Dedifferentiated amniotic fluid mesenchymal stem cell (primary cell): ENCODE measurements at regions not wholly inside any gene's neighbourhood (a gene's known extent, or its start where the extent isn't known, plus 50 kb on each side); places are given as distances from the start of the nearest gene placed in this dataset.

Source experiments
- DNase-seq: peaks from one replicate; pipeline ENCODE4 v3.0.0-alpha.2; 2016; ENCODE audit errors: extremely low spot score

DNA sequence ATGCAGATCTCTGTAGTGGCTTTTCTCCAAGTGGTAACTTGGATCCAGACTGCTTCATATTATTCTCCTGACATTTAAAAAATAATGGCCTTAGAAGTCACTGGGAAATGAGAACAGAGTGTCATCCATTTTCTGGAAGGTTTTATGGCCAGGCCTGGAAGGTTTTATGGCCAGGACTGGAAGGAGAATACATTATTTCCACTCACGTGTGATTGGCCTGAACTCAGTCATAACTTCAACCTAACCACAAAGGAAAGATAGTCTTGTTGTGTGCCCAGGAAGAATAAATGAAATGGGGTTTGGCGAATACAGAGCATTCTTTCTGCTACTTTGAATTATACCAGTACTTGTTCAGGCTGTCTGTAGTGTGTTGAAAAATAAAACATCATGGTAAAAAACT is 360.9 kb downstream of the GPAM start:
- DNase-seq = no peak

DNA sequence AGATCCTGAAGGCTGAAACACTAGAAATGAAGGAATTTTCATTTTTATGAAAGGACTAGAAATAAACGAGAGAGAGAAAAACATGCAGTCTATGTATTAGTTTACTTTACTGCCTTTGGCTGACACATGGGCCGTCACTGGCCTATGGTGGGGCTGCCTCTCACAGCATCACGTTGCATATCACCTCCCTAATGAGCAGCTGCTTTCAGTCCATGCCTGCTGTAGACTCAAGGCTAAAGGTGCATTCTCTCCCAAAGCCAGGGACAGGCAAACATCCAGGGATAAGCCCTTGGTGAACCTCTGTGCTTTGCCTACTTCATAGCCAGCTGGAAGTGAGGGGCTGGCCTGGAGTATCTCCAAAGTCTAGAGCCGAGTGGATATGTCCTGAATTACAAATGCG is 359.4 kb downstream of the GPAM start:
- DNase-seq = no peak

DNA sequence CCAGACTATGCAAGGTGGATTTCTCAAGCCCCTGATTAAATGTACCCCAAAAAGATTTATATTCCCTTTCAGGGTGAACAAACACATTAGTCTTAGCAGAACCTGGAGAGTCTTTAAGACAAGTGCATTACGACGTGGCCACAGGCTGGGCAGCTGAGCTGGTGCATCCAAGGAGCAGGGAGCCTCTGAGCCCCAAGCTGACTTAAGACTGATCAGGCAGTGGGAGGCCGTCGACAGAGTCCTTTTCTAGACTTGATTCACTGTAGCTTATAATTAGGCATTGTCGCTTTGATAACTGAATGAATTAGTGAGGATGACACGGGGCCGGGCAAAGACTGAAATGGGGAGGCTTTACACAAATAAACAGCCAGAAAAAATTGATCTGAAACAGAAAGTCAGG is 353.2 kb downstream of the GPAM start:
- no peak for DNase-seq

DNA sequence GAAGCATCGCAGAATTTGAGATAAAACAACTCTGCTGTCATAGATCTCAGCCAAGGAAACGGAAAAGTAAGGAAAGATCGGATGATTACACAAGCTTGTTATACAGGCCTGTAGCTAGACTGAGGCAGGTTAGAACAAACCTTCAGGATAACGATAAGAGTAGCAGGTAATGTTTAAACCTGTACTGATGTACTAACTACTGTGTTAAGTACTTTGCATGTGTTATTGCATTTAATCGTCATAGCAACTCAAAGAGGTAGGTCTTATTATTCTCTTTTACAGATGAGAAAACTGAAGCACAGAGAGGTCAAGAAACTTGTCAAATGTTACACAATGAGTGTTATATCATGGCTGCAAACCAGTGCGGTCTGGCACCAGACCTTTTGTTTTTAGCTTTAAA is 352.5 kb downstream of the GPAM start:
- DNase-seq = no peak

DNA sequence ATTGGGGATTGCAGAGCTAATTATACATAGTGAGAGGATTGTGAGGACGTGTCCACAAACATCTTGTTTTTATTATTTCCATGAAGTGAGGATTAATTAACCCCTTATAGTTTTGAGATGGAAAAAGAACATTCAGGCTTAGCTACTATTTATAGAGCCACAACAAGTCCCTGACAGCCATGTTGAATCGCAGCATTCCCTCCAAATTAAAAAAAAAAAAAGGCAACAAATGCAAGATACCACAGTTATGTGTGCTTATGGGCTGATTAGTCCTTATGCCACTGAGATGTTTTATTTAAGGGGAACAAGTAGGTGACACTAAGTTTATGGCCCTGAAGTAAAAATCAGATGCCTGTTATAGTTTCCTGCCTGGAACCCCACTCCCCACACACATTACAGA is 350.3 kb downstream of the GPAM start:
- no peak for DNase-seq

DNA sequence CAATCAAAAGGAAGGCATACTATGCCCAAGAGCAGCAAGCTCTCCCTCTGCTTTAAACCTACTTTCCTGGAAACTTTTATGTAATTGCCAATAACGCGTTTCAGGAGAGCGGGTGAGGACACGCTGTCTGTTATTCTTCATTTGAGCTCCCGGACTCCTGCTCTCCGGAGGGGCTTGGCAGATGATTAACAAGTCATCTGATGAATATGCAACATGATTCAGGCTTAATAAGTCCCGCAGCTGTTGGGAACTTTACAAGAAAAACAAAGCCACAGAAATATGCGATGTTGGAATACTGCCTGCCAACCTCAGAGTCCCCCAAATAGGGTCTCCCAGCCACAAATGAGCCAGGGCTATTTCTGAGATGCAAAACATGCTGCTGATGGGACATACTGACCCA is 348.0 kb downstream of the GPAM start:
- DNase-seq = no peak

DNA sequence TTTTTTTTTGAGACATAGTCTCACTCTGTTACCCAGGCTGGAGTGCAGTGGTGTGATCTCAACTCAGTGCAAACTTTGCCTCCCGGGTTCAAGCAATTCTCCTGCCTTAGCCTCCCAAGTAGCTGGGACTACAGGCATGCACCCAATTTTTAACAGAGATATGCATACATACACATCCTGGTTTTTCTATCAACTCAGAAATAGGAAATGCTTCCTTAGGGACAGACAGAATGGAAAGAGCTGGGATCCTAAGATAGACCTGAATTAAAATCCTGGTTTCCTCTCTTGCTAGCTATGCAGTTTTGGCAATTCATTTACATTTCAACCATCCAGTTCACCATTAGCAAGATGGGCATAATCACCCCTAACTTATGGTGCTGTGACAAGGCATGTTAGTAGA is 347.5 kb downstream of the GPAM start:
- DNase-seq = no peak

DNA sequence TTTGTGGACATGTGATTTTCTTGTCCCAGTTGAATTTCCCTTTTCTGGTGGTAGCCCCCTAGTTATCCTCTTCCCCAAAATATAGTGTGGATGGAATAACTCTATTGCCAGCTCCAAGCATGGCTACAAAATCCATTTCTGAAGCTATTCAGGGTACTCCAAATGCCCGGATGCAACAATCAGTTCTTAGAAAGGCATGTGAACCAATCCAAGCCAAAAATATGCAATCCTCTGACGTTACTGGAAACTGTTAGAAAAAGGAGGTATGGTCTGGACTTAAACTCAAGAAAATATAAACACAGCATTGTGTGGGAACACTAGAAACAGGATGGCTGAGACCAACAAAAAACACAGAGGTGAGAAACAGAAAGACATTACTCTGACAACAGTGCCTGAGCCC is 347.0 kb downstream of the GPAM start:
- no peak for DNase-seq

DNA sequence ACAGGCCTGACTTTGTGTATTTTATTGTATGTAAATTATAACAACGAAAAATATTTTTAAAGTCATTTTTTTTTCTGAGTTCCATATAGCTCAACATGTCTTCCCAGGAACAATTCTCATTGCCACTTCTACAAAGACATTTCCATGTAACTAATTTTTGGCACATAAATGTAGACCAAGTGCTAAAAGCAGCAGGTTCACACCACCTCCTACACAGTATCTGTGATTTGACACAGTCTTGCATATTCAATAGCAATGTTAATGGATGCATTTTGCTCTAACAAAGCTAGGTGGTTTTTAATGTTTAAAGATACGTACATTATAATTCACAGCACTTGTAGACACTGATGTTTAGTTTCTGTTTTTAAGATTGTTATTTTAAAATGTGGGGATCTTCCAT is 346.5 kb downstream of the GPAM start:
- no peak for DNase-seq

DNA sequence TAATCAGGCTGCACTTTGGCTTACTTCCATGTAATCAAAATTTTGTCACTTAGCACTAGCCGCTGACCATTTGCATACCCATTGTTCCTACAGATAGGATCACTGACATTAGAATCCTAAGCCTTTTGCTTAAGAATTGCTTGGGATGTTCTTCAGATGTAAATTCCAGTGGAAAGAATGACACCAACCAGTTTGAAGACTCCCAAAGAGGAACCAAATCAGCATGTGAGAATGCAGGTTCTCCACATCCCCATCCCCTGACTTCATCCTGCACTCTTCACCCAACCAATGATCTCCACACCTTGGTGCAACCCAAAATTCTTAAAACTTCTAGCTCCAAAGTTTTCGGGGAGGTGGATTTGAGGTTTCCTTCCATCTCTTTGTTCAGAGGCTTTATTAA is 345.6 kb downstream of the GPAM start:
- DNase-seq = no peak

DNA sequence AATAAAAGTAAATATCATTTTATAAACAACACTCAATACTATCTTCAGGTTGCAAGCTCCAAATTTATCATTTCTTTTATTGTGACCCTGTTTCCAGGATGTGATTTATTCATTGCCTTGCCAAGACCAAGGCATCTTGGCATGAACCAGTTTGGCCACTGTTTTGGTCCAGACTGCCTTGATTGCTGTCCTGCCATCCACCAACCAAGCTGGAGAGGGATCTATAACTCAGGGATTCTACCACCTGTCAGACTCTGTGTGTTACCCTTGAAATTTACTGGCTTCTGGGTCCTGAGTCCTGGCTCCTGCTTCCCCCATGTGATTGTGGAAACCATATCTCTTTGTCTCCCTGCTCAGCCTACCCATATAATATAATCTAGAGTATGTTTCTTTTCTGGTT is 343.0 kb downstream of the GPAM start:
- DNase-seq = no peak

DNA sequence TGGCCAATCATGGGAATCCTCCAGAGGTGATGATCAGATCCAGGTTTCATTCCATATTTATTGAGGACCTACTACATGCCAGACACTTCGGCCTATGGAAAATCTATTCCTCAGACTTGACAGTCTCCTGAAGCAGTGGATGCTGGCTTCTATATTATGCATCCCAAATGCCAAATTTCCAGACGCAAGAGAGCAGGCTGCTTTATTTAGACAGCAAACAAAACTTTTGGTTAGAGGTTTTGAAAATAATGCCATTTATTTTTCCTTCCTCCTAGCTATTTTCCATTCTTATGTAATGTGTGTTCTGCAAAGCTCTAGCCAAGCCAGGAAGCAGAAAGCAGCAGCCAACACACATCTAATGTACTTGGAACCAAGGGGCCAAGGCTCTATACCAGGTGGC is 330.8 kb downstream of the GPAM start:
- no peak for DNase-seq

DNA sequence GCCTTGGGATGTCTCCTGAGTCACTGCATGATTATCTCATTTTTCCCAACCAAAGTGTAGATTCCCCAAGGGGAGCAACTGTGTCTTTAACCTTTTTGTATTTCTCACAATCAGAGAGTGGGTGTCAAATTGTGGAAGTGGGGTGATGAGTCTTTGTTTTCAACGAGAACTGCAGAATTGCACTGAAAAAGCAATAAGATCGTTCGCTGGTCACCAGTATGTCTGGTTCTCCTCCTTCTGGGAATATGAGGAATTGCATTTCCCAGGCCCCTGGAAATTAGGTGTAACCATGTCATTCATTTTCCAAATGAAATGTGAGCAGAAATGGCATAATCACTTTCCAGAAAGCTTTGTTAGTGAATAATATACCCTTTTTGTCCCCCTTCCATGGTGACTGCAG is 326.9 kb downstream of the GPAM start:
- no peak for DNase-seq

DNA sequence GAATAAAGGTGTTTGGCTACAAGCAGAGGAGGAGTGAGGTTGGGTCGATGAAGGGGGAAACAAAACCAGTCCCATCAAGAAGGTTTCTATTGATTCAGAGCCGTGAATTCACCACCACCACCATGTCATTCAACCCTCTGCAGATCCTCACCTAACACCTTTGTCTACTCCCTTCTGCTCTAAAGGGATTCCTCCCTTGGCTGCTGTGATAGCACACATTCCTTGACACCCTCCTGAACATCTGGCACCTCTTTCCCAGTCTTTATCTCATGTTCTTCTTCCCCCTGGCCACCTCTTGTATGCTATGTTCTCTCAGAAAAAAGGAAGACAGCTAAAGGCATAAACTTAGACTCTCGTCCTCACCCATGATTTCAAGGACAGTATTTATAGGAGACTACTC is 318.0 kb downstream of the GPAM start:
- DNase-seq = no peak

DNA sequence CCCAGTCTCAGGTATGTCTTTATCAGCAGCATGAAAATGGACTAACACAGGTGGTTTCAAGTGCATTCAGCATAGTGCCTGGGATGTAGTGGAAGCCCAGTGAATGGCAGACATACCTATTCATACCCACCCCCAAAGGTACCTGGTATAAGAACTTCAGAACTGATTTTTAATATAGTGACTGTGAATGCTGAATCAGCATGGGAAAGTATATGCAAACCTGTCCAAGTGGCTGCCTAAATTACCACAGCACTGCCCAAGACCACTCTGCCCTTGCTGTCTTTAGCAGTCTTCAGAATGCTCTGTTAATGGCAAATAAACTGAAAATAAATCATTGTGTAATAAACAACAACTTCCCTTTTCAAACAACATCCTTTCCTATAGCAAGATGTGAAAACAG is 312.1 kb downstream of the GPAM start:
- DNase-seq = no peak

DNA sequence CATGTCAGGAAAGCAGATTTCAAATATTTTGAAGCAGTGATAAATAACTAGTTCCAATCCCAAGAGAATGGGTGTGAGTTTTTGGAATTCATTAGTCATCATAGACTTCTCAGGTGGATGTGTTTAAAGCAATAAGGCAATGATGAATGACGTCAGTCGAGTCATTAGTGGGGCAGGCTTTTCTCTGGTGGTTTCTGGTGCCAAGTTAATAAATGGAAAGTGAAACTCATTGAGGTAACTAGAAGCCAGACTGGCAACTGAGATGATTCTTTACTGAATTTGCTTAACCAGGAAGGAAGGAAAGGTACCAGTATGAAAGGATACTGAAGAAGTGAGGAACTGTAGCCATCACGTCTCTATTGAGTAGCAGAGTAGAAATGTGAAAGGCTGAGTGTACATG is 311.0 kb downstream of the GPAM start:
- DNase-seq = no peak

DNA sequence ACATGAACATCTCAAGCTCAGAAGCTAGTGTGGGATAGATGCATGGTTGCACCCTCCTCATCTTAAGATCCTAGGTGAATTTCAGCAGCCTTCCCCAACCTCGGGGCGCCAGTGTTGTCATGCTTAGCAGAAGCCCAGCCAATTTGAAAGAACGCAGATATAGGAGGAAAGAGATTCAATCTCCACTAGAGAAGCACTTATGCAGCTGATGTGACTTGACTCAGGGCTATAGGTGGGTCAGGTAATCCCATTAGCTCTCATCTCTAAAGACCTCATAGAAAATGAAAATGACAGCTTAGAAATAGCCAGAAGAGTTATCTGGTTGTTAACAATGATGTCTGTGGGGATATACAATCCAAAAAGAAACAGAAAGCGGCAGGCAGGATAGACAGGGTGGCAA is 310.5 kb downstream of the GPAM start:
- DNase-seq = no peak

DNA sequence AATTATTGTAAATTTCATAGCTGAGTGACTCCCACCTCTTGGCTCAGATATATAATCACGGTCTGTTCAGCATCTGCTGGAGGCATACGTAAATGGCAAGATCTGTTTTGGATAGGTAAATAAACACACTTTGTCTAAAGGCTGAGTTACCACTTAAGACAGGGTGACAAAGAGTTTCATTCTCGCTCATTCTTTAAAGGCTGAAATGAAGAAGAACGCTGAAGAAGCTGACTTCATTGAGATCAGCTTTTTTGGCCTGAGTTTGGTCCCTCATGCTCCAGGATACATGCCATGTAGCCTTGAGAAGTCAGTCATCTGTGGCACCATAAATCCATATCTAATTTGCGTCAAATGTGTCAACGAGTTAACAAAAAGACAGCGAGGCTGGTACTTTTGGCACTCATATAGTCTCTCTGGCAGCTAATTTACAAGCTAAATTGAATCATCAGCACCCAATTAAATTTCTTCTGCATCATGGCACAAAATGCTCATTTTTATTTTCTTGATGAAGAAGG is 309.9 kb downstream of the GPAM start:
- DNase-seq = no peak

DNA sequence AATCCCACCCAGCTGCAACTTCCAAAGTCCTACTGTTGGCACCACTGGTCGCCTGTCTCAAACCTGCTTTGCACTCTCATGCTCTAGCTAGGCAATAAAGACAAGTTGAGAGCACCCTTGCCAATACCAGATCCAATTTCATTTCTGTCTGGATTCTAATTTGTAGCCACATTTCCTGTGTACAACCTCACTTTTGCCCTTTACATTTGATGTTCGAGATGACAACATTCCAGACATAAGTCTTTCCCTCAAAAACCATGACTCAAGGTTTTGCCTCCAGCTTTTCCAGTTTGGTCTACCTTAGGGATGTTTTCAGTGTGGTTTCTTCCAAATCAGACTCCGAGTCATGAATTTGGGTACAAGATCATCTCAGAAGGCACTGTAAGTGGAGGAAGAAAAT is 309.0 kb downstream of the GPAM start:
- no peak for DNase-seq

DNA sequence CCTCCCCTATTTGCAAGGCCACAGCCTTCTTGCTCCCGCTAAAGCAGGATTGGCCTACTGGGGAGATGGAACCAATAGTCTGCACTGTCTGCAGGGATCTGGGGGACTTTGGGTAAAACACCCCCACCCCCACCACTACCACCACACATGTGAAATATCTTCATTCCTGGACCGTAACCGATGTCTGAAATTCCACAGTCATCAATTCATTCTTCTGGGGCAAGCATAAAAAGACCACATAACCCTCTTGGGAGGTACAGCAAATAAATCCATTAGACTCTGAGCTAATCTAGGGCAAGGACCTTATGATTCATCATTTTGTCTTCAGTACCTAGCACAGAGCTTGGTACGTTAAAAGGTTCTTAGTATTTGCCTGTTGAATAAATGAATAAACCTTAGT is 307.8 kb downstream of the GPAM start:
- no peak for DNase-seq

DNA sequence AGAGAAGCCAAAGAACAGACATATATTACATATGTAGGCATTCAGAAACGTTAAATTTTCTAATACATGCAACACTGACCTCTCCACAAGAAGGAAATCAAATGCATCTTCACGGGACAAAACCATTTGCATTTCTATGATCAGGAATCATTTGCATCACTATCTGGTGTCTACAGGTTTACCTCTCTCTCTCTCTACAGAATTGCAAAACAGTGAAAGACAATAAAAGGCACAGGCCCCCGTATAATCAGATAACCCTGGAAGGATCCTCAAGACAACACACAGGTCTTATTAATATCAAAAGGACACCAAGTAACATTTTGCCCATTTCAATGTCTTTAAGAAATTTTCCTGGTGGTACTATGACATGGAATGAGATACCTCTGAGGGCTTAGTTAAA is 306.3 kb downstream of the GPAM start:
- no peak for DNase-seq

DNA sequence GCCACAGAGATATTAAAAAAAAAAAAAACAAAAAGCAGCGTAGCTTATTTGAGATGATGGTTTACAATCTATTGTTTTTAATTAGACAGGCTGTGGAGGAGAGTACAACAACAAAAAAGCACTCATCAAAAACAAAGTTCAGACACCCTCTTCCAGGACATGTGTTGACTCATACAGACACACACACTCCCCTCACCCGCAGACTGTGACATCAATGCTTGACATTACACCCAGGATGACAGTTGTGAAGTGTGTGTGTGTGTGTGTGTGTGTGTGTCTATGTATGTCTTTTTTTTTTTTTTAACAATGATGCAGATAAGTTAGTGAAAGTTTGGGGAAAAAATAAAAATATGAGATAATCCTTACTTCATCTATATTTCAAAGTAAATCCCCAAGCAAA is 303.6 kb downstream of the GPAM start:
- DNase-seq = no peak

DNA sequence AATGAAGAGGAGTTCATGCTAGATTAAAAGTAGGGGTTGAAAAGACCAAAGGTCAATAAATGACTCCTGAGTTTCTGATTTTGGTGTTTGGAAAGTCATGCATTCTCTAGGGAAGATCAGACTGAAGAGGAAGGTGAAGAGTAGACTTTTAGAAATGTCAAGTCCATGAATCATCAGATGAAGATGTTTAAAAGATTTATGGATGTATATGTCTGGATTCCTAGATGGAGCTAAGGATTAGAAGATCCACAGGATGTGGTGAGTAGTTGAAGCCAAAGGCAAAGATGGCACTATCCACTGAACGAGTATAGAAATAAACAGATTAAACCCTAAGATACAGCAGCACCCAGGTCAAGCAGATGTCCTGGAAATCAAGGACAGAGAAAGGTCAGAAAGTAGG is 298.5 kb downstream of the GPAM start:
- no peak for DNase-seq

DNA sequence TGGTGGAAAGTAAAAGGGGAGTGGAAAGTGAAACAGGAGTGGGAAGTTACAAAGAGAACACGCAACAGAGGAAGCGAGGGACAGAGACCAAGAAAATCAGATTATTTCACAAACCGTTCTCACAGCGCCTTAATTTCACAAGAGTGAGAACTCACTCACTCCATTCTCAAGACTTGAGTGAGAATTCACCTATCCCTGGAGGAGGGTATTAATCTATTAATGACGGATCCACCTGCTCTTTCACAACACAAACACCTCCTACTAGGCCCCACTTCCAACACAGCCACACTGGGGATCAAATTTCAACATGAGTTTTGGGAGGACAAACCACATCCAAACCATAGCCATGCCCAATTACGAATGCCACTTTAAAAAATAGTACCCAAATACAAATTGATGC is 297.6 kb downstream of the GPAM start:
- no peak for DNase-seq

DNA sequence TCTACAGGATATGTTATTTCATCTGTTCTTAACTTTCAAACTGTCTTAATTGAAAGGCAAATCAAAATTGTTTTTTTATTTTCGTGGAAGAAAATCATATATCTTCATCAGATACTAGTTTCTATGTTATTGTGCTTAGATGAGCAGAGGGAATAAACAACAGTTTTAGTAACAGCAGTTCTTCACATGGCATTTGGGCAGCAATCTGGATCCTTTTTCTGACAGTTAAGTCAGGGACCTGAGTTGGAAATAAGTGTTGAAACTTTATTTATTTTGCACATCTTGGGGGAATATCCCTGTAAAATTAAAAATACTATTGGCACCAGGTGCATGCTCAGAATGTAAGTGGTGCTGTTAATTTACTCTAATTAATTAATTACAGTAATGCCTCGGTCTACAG is 296.3 kb downstream of the GPAM start:
- DNase-seq = no peak
